ENCODE measurements at regions not wholly inside any gene's neighbourhood (a gene's known extent, or its start where the extent isn't known, plus 50 kb on each side); places are given as distances from the start of the nearest gene placed in this dataset.
"Not testable (repeated sequence)": the region's sequence is repeated elsewhere in the genome, so short reads cannot be mapped to it uniquely, and the experiment has no call there.

DNA sequence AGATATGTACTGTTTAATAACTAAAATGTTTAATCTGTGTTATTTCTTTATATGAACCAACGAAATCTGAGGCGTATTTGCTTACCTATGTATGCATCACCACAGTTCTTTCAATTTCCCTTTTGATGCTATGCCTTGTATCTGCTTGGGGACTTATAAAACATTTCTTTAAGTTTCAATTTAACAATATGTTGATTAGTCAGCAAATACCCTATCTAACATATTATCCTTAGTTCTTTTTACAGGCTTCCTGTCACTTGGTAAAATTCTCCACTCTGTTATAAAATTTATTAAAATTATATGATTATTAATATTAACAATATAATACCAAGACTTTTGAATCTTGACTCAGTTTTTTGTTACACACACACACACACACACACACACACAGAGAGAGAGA is 174.3 kb downstream of the CPS1 start:
- ChIA-PET POLR2A (no interaction called here), CTCF (no interaction called here)
- DNase-seq (ENCODE audit: extremely low spot score): no peak
- TF ChIP-seq NFRKB (IDR thresholded peaks at IDR 0.05) (no peak), CTBP1 (IDR thresholded peaks at IDR 0.05; ENCODE audit: borderline replicate concordance) (no peak), BHLHE40 (IDR thresholded peaks at IDR 0.05; ENCODE audit: borderline replicate concordance) (no peak), FOXA1 (IDR thresholded peaks at IDR 0.05) (no peak), FOXM1 (IDR thresholded peaks at IDR 0.05; ENCODE audit: borderline replicate concordance) (no peak), ELF4 (IDR thresholded peaks at IDR 0.05) (no peak), HDGF (IDR thresholded peaks at IDR 0.05; ENCODE audit: borderline replicate concordance) (no peak), L3MBTL2 (conservative IDR thresholded peaks at IDR 0.05) (no peak), TARDBP (IDR thresholded peaks at IDR 0.05) (no peak), SUZ12 (IDR thresholded peaks at IDR 0.05) (no peak), FOXK2 (IDR thresholded peaks at IDR 0.05) (no peak), SP1 (IDR thresholded peaks at IDR 0.05) (no peak), ZNF384 (IDR thresholded peaks at IDR 0.05) (no peak), ARNT (IDR thresholded peaks at IDR 0.05) (no peak), LEF1 (IDR thresholded peaks at IDR 0.05; ENCODE audit: borderline replicate concordance) (no peak)
- TF ChIP-seq, protein P1, sequence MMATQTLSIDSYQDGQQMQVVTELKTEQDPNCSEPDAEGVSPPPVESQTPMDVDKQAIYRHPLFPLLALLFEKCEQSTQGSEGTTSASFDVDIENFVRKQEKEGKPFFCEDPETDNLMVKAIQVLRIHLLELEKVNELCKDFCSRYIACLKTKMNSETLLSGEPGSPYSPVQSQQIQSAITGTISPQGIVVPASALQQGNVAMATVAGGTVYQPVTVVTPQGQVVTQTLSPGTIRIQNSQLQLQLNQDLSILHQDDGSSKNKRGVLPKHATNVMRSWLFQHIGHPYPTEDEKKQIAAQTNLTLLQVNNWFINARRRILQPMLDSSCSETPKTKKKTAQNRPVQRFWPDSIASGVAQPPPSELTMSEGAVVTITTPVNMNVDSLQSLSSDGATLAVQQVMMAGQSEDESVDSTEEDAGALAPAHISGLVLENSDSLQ (IDR thresholded peaks at IDR 0.05): no peak

DNA sequence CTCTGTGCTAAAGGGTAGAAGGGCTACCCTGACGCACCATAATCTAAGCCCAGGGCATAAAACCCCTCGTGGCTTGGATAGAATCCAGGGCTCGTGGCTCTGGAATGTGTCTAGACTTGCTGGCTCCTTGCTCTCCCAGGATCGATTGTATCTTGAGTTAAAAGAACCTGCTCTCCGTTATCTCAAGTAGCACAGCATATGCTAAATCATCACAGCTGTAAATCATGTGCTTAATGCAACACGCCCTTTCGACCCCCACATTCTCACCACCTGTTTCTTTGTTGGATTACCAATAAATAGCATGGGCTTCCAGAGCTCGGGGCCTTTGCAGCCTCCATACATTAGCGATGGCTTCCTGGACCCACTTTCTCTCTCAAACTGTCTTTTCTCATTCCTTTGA is 190.4 kb downstream of the CPS1 start:
- POLR2A ChIA-PET; DNase-seq (ENCODE audit: extremely low spot score); CTCF ChIA-PET: not testable (repeated sequence)

DNA sequence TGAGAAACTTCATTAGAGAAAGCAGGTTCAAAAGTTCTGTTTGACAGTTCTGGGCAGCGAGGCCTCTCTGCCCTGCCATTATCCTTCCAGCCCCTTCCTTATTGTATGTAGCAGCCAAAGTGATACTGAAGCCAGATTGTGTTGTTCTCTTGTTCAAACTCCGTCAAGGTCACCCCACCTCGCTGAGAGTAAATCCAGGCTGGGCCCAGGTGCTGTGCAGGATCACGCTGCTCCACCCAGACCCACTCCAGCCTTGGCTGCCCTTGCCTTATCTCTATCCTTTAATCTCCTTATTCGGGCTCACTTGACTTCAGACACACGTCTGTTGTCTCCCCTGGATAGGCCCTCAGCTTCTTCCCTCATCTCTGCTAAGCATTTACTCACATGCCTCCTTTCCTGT is 196.1 kb downstream of the CPS1 start:
- no peak for DNase-seq (ENCODE audit: extremely low spot score)

DNA sequence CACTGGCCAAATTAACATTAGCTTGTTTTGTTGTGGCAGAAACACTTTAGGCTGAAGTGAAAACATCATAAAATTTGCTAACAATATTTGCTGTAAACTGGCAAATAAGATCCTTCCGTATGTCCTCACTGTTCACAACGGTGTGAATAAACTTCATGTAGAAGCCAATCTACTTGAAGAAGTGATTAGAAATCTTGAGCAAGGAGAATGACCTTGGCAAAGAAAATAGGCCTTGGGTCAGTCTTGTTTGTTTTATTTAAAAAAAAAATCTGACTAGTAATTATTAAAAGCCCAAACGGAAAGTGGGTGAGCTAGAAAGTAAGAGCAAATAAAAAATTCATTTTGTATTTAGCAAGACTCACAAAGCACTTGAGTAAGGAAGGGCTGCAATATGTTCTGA is 197.0 kb downstream of the CPS1 start:
- ChIA-PET CTCF (no interaction called here), POLR2A (no interaction called here)
- no peak for DNase-seq (ENCODE audit: extremely low spot score)
- TF ChIP-seq TARDBP (IDR thresholded peaks at IDR 0.05) (no peak), SUZ12 (IDR thresholded peaks at IDR 0.05) (no peak), BHLHE40 (IDR thresholded peaks at IDR 0.05; ENCODE audit: borderline replicate concordance) (no peak), ELF4 (IDR thresholded peaks at IDR 0.05) (no peak), ARNT (IDR thresholded peaks at IDR 0.05) (no peak), FOXM1 (IDR thresholded peaks at IDR 0.05; ENCODE audit: borderline replicate concordance) (no peak), FOXA1 (IDR thresholded peaks at IDR 0.05) (no peak), FOXK2 (IDR thresholded peaks at IDR 0.05) (no peak)
- TF ChIP-seq, protein P1 (IDR thresholded peaks at IDR 0.05): no peak

More for the DNA sequence above, 196.1 kb downstream of the CPS1 start:
- POLR2A ChIA-PET: no interaction called here
- TF ChIP-seq, protein P1 (IDR thresholded peaks at IDR 0.05): no peak
- TF ChIP-seq CTBP1 (IDR thresholded peaks at IDR 0.05; ENCODE audit: borderline replicate concordance) (no peak), ARNT (IDR thresholded peaks at IDR 0.05) (no peak), HDGF (IDR thresholded peaks at IDR 0.05; ENCODE audit: borderline replicate concordance) (no peak)
- CTCF ChIA-PET: no interaction called here

DNA sequence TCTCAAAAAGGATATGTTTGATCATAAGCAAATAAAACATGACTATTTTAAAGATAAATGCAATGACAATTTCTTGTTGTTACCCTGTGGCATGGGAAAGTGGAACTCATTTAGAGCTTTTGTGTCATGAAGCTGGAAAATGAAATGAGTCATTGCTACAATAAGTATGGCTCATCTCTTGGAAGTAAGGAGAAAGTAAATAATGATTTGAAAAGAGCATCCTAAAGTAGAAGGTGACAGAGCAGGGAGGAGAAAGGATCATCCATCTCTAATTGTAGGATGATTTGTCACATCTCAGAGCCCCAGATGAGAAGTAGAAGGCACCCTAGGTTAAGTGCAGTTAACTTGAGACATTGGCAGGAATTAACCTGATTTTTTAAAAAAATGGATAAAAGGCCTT is 200.5 kb downstream of the CPS1 start:
- DNase-seq (ENCODE audit: extremely low spot score): no peak
- CTCF ChIA-PET: no interaction called here

More for the DNA sequence above, 200.5 kb downstream of the CPS1 start:
- POLR2A ChIA-PET: no interaction called here
- TF ChIP-seq, protein P1 (IDR thresholded peaks at IDR 0.05): no peak
- TF ChIP-seq TARDBP (IDR thresholded peaks at IDR 0.05): no peak
- no peak for TF ChIP-seq ELF4 (IDR thresholded peaks at IDR 0.05)
- TF ChIP-seq BHLHE40 (IDR thresholded peaks at IDR 0.05; ENCODE audit: borderline replicate concordance): no peak
- no peak for TF ChIP-seq SUZ12 (IDR thresholded peaks at IDR 0.05)
- TF ChIP-seq FOXM1 (IDR thresholded peaks at IDR 0.05; ENCODE audit: borderline replicate concordance): no peak
- TF ChIP-seq CTBP1 (IDR thresholded peaks at IDR 0.05; ENCODE audit: borderline replicate concordance): no peak
- TF ChIP-seq SP1 (IDR thresholded peaks at IDR 0.05): no peak
- TF ChIP-seq L3MBTL2 (conservative IDR thresholded peaks at IDR 0.05): no peak
- no peak for TF ChIP-seq ZNF384 (IDR thresholded peaks at IDR 0.05)
- no peak for TF ChIP-seq ARNT (IDR thresholded peaks at IDR 0.05)
- TF ChIP-seq LEF1 (IDR thresholded peaks at IDR 0.05; ENCODE audit: borderline replicate concordance): no peak
- TF ChIP-seq FOXA1 (IDR thresholded peaks at IDR 0.05): no peak
- no peak for TF ChIP-seq HDGF (IDR thresholded peaks at IDR 0.05; ENCODE audit: borderline replicate concordance)
- TF ChIP-seq NFRKB (IDR thresholded peaks at IDR 0.05): no peak
- no peak for TF ChIP-seq FOXK2 (IDR thresholded peaks at IDR 0.05)
